GM21717 (cell line): ENCODE measurements at regions not wholly inside any gene's neighbourhood (a gene's known extent, or its start where the extent isn't known, plus 50 kb on each side); places are given as distances from the start of the nearest gene placed in this dataset.

ENCODE experiments used
- ATAC-seq: cut with Tn5 transposase; IDR thresholded peaks from one replicate; pipeline ENCODE4 v1.9.1; 2021; ENCODE audit warnings: mild to moderate bottlenecking, moderate library complexity; ENCODE audit not compliant: unreplicated experiment

DNA sequence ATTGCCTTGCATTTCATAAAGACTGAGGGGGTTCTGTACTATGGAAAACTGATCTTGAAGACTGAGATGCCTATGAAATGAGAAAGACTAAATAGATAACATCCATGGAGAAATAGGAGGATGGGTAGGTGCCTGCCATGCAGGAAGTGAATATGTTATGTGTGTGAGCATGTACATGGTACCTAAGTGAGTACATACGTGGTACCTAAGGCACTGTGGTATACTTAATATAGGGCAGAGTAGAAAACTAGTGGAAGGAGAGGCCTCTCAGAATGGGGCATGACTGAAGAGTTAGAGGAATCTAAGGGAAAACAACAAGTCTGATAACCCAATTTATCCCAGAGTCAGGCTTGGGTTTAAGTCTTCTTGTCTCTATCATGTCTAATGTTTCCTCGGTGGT, 161.8 kb upstream of the DCN start:
- no peak for ATAC-seq

DNA sequence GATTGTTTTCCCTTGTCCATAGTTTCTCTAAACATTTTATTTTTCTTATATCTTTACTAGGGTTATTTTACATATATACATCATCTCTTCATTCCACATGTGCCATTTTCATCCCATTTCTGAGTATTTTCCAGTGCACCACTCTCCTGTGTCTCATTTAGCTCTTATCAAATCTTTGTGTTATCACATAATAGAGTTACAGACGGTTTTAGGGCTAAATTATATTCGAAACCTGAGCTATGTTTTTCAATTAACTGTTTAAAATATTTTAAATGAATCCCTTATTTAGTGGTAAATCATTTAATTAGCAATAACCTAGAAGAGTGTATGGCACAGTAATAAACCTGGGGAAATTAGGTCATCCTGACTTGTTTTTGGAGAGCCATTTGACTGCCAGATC, 160.4 kb upstream of the DCN start:
- no peak for ATAC-seq

DNA sequence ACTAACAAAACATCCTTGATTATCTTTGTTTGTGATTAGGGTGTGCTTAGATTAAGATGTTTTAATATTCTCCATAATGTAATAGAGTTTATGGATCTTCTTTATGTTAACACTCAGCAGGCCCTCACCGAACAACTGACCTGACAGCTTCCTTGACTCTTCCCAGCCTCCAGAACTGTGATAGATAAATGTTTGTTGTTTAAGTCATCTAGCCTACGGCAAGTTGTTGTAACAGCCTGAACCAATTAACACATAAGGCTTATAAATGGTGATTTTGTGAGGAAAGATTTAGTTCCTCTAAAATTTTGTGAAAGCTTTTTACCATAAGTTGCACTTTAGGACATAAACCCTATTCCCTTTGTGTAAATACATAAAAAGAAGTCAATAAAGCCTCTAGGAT, 156.5 kb upstream of the DCN start:
- no peak for ATAC-seq

DNA sequence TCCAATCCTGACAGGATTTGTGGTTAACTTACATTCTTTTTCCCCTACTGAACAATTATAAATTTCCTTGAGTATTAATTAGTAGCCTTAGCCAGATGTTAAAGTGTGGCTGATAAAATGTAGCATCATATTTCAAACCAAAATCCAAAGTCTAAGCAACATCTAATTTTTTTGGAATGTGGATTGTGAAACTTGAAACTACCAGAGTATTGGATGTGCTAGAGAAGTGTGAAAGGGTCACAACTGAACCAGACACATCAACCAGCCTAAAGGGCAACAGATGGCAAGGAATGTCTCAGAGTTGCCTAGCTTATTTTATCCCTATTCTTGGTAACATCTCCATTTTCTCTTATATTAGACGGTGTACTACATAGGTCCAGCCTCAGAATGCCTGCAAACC, 153.1 kb upstream of the DCN start:
- ATAC-seq: no peak

DNA sequence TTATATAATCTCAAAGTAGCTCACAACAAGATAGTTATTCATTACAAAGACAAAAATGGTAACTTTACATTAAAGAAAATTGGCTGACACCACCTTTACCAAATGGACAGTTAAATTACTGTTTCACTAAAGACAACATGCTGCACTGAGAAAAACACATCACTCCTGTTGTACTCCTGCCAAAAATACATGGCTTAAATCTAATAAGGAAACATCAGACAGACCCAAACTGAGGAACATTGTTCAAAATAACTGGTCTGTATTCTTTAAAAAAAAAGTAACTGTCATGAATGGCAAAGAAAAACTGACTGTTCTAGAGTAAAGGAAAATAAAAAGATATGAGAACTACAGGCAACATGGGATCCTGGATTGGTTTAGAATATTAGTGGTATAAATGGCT, 151.3 kb upstream of the DCN start:
- ATAC-seq: no peak

DNA sequence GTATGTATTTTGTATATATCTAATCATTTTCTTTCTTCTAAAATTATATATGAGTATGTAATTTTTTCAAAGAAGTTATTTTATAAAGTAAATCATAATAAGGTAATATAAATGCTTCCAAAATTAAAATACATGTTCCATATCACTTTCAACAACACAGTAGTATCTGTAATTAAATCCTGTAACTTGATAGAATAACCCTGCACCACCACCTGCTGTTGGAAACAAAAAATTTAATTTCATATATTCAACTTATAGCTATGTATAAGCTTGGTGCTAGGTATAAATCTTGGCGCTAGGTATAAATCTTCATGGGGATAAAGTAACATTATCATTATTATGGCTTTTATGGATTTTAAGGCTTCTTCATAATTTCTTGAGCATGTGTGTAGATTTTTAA, 149.7 kb upstream of the DCN start:
- no peak for ATAC-seq

DNA sequence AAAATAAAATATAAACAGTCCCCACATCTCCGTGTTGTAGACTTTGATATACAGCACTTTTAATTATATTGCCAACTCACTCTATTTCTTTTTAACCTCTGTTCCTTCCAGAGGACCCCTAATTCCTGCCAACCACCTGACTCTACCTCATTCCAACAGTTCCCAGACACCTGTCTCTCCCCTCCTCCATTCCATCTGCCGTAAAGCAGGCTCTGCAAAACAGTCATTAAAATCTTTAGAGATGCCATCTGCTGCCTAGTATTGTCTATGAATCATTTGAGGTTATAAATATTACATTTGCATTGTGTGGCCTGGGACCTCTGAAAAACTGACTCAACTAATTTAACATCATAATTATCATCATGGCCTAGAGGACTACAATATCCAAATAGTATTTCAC, 148.8 kb upstream of the DCN start:
- no peak for ATAC-seq

DNA sequence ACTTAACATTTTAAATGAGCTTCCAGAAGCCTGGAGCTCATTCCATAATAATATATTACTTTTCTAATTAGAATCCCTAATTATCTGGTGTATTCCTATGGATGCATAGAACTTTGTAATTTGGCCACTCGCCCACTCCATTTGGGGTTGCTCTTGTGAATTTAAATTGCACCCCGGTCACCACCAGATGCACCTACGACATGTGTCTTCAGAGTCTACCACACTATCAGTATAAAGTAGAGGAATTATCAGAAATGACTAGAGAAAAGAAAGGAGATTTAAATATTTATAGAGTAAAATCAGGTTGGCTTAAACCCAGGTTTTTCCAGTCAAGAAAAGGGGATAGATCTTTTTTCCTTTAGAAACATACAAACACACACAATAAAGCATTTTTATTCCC, 145.8 kb upstream of the DCN start:
- no peak for ATAC-seq

DNA sequence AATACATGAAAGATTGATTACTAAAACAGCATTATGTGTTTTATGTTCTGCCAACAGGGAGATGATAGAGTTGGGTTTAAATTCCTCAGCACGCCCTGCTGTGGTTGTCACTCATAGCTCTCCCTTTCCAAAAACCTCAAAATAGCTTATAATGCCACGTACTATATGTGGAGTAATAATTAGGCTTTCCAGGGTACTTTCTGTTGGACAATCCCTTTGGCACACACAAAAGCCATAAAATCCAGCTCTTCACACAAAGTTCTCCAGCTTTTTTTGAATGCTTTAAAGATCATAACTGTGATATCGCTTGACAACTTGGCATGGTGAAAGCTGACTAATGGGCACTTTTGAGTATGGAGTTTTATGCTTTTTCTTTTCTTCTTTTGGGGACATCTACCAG, 145.3 kb upstream of the DCN start:
- no peak for ATAC-seq

DNA sequence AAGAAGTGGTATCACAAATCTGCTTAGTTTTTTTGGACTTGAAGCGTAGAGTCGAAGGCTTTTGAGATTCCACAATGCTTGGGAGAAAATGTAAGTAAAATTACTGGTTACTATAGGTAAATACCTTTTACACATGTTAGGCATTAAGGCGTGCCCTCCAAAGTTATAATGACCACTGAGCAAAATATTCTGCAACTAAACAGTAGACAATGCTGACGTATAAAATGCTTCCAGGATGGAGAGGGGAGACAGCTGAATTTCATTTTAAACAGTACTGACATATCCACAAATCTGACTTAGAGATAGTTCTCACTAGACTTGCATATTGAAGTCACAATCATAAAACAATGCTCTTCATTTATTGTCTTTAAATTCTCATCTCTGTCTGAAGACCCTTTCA, 144.5 kb upstream of the DCN start:
- no peak for ATAC-seq

DNA sequence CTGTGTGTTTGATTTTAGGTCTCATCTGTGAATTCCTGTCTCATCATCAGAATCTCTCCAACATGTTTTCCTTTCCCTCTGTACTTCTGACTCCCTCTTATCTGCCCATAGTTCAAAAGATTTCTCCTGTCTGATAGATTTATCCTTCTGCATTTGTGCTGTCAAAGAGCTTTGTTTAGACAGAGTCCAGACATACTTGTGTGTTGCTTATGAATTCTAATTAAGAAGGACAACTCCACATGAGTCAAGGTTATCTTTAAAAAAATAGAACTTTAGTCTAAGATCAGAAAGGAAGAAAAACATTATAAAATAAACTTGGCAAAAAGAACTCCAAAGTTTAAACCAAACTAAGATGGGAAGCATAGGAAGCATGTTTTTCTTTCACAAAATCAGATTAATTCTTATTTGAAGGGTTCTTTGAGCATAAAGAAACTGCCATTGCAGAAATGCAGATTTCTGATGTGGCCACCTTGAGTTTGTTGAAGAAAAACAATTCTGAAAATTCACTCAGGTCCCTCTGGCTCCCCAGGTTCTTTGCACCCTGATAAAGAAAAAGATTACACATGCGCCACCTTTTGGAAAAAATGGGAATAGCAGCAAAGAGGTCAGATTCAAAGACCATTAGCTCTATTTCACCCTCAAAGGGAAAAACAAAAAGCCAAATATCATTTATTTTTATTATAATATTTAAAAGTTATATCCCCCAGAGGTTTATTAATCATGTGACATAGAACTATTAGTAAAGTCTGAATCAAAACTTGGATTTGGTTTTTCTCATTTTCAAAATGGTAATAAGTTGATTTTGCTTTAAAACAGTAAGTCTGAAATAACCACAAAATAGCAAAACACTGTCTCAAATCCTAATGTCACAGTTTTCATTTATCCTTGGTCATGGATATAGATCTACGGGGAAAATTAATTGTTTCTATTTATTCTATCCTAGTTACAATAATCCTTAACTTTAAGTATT, 143.7 kb upstream of the DCN start:
- peak; percentile 67 for ATAC-seq

DNA sequence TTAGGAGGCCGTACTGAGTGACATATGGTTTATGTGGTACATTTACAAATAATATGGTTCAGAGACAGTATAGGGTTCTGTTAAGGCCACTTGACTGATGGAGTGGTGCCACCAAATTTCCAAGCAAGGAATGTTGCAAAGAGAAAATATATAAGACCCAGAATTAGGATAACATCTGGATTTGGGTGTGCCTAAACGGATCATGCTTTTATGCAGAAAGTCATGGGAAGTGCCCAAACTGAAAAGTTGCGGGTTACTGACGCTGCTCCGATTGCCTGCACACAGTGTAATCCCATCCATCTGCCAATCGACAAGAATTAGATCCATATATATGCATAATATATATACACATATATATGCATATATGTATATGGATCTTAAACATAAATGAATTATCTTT, 138.4 kb upstream of the DCN start:
- ATAC-seq: no peak

DNA sequence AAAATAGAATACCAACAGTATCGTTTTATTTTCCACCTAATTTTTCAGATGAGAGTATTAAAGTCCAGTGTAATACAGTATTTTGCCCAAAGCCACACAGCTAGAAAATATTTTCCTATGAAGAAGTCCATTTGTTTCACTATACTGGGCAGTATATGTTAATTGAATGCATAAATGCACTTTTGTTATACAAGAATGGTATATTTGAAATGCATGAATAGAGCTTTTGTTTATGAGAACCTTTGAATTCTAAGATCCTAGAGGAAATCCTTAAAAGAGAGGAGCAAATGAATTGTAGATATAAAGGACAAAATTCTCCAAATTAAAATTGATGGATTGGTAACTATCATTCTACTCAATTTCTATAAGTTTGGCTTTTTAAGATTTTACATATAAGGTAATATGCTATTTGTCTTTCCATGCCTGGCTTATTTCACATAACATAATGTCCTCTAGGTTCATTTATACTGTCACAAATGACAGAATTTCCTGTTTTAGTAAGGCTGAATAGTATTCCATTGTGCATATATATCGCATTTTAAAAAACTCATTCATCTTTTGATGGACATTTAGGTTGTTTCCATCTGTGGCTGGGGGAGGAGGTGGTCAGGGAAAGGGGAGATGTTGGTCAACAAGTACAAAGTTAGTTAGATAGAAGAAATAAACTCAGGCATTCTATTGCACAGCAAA, 136.6 kb upstream of the DCN start:
- ATAC-seq: no peak

DNA sequence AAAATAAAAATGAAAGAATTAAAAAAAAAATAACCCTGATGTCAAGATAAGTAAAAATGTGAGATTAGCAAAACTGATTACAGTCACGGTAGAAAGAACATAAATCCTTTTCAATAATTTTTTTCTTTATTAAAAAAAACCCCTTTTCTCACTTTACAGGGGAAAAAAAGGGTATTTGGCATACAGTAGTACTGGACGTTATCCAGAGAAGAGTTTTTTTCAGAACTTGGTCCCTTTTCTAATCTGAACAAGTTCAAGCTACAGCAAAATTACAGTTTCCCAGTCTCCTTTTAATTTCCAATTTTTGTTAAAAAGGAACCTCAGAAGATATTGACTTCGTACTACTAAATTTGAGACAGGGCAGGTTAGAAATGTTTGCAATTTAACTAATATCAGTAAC, 134.7 kb upstream of the DCN start:
- no peak for ATAC-seq

DNA sequence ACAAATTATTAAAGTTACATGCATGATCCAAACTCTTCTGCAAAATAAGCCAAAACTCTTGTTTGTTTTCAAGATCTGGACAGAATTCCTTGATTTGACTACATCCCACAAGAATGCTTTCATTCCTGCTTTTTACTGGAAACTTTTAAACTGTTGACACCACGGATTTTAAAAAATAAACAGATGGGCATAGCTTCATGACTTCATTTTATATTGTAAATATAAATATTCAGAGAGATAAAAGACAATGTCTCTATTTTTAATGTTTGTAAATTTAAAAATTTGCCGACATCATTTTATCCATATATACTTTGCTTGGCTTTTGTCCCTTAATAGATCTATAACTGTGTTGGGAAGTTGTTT, 134.3 kb upstream of the DCN start:
- ATAC-seq: no peak

DNA sequence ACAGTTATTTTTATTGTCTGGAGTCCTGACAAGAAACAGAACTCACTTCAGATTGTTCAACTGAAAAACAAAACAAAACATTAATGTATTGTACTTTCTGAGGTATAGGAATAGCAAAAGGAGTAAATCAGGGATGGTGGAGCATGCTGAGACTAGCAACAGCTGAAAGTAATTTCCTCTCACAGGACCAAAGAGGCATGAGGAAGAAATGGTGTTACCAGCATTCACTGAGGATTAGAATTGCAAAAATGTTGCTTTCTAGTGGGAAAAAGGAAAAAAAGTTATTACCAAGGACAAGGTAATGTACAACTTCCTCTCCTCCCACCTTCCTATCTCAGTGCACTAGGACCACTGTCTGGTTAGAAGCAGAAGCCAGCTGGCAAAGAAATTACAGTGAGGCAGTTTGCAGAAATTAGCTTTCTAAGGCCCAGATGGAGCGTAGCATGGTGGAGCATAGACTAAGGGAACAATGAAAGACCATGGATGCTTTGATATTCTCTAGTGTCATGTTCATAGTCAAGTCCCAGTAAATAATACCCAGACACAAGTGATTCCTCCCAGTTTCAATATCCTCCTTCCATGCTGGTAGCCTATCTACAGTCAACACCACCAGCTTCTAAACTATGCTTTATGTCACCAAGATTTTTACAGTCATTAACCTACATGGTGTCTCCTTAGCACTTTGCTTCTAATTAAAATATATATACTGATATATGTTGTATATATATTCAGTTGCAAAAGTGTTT, 133.7 kb upstream of the DCN start:
- ATAC-seq: no peak

DNA sequence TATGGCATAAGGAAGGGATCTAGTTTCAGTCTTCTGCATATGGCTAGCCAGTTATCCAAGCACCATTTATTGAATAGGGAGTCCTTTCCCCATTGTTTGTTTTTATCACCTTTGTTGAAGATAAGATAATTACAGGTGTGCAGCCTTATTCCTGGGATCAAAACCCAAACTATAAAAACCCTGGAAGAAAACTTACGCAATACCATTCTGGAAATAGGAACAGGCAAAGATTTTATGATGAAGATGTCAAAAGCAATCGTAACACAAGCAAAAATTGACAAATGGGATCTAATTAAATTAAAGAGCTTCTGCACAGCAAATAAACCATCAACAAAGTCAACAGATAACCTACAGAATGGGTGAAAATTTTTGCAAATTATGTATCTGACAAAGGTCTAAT, 128.5 kb upstream of the DCN start:
- ATAC-seq: no peak

DNA sequence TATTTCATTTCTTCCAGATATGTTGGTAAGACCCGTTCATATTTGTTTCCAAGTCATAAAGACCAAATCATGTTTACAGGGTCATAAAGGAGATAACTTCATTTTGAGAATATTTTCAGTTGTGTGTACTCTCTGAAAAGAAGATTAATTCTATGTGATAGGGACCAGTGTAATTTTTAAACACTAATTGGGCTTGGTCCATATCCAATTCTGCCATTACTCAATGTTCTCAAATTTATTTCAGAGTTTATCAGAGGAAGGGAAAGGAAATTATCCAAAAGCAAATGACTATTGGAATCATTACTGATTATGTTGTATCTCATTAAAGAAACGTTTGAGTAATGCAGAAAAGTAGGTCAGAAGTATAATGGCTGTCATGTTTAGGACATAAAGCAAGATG, 126.8 kb upstream of the DCN start:
- no peak for ATAC-seq

DNA sequence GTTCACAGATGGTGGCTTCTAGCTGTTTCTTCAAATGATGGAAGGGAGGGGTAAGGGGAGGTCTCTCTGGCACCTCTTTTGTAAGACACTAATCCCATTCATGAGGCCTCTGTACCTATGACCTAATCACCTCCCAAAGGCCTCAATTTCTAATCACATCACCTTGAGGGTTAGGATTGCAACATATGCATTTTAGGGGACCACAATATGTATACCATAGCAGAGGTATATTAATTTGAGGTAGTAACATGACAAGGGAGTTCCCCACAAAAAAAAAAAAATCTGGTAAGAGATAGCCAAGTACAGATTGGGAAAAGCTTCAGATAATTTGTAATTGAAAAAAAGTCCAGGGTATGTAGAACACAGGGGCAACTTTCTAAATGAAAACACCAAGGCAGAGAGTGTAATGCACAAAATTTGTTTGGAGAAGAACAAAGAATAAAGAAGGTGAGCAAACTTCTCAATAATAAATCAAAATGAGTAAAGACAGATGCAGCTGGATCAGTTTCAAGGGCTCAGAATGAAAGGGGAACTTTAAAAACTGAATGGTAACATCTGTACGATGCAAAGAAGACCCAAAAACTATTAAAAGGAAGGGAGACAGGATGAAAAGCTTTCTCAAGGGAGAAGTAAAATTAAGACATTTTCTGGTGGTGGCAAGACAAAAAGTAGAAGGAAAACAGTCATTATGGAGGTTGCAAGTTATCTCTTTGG, 125.5 kb upstream of the DCN start:
- ATAC-seq: no peak

DNA sequence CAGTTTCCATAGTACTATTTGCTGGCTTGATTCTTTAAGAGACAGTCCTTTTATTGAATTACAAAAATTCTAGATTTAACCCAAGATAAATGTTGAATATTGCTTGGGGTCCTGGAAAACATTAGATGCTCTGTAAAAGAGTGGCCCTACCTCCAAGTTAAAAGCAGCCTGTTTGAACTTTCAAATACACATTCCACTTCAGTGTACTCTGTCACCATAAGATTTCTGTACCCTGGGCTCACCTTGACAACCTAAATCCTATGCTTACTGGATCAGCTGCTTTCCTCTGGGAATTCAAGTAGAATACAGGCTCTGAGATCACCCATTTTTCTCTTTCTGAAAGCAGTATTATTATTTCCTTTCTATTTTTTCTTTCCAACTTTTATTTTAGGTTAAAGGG, 107.7 kb upstream of the DCN start:
- no peak for ATAC-seq

DNA sequence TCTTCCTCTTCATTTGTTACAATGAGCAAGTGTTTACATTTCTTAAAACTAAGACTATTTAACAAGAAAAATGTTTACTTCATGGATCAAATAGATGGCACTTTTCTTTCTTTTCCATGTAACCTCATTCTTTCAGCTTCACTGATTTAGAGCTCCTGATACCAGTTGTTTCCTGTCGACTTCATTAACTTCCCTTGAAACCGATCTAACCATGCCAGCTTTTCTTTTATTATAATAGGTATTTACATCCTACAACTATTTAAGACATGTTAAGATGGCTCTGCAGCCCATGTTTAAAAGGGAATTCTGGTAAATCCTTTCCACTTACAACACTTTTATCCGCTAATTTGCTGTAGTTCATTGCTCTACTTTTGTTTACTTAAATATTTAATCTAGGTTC, 107.3 kb upstream of the DCN start:
- ATAC-seq: no peak
